K562 (cell line): ENCODE measurements at regions not wholly inside any gene's neighbourhood (a gene's known extent, or its start where the extent isn't known, plus 50 kb on each side); places are given as distances from the start of the nearest gene placed in this dataset.

Experiments
- ATAC-seq: fragments of 200-7000 bp; cut with Tn5 transposase; 3 replicates; pipeline ENCODE4 v1.9.1; 2020; ENCODE audit warnings: moderate library complexity
- BruUV-seq: library from RNA; stranded (reverse); fragments of 400-500 nt; replicated peaks from 2 replicates; lab custom pipeline; 2021; lab: Mats Ljungman, UMichigan
- CTCF ChIA-PET: fragments of 300-600 bp; formaldehyde crosslinking; extraction: SDS; loops from one replicate; lab custom pipeline; 2021; ENCODE audit warnings: low intra/inter-chr PET ratio; lab: Yijun Ruan, JAX
- POLR2A ChIA-PET: fragments of 300-600, 350-650 bp; sonication (Branson Sonifier 250); formaldehyde crosslinking; extraction: SDS; loops from one replicate; lab custom pipeline; 2021; ENCODE audit warnings: antibody characterized with exemption, inconsistent platforms; lab: Yijun Ruan, JAX
- DNase-seq, 4 experiments: peaks; one replicate each; pipeline versions ENCODE4 v3.0.0 to v3.0.0-alpha.2; 2011 to 2018; ENCODE audit warnings: low spot score in 3 of 4, mixed read lengths in 3 of 4; ENCODE audit errors: extremely low read depth in 1 of 4
- FAIRE-seq: peaks from 2 replicates; lab custom pipeline; 2011; peaks lifted over from hg19 to GRCh38; lab: Jason Lieb, UNC
- H2AFZ ChIP-seq: 2 replicates; pipeline ENCODE4 v1.6.0; 2011; ENCODE audit warnings: low read depth, low read length, control low read depth, inconsistent platforms
- H3K27ac ChIP-seq: fragments of 200-600 bp; 3 replicates; pipeline ENCODE4 v1.8.0; 2011; ENCODE audit warnings: low read depth, mild to moderate bottlenecking, control low read depth, inconsistent platforms, low read length, moderate library complexity, mixed read lengths; ENCODE audit errors: extremely low read depth
- H3K27me3 ChIP-seq, 2 experiments: fragments of 300-600 bp in 1 of 2; 2 replicates in 1 of 2; 3 replicates in 1 of 2; pipeline versions ENCODE4 v1.6.0 to v1.8.0; 2011; ENCODE audit warnings: inconsistent platforms in 2 of 2, low read length in 2 of 2, mild to moderate bottlenecking in 1 of 2, mixed read lengths in 1 of 2, moderate library complexity in 1 of 2; ENCODE audit not compliant: control insufficient read depth in 2 of 2, insufficient read depth in 2 of 2
- H3K36me3 ChIP-seq: fragments of 300-600 bp; 3 replicates; pipeline ENCODE4 v1.8.0; 2011; ENCODE audit warnings: mild to moderate bottlenecking, low read length, inconsistent platforms; ENCODE audit not compliant: control insufficient read depth, insufficient read depth
- H3K4me1 ChIP-seq, 2 experiments: fragments of 200-600 bp in 1 of 2; replicated peaks in 1 of 2; 2 replicates in 1 of 2; 3 replicates in 1 of 2; pipeline versions ENCODE4 v1.5.1 to v1.8.0; 2011; ENCODE audit warnings: inconsistent platforms in 2 of 2, low read length in 2 of 2, mild to moderate bottlenecking in 1 of 2, mixed read lengths in 1 of 2, moderate library complexity in 1 of 2; ENCODE audit not compliant: control insufficient read depth in 2 of 2, insufficient read depth in 2 of 2
- H3K4me2 ChIP-seq: 2 replicates; pipeline ENCODE4 v1.6.1; 2011; ENCODE audit warnings: low read length, control low read depth, inconsistent platforms, mixed read lengths; ENCODE audit not compliant: insufficient read depth
- H3K4me3 ChIP-seq: fragments of 200-600 bp; sonication (generic), shearing (Covaris generic); 2 replicates; pipeline ENCODE4 v1.5.1; 2016; ENCODE audit warnings: control low read depth, inconsistent platforms
- H3K79me2 ChIP-seq: fragments of 200-600 bp; 3 replicates; pipeline ENCODE4 v1.8.0; 2011; ENCODE audit warnings: low read length, inconsistent platforms; ENCODE audit not compliant: control insufficient read depth, insufficient read depth
- H3K9ac ChIP-seq, 2 experiments: 2 replicates each; pipeline versions ENCODE4 v1.6.0 to v1.6.1; 2011; ENCODE audit warnings: low read depth in 2 of 2, low read length in 2 of 2, control low read depth in 1 of 2, inconsistent platforms in 1 of 2, mild to moderate bottlenecking in 1 of 2, mixed read lengths in 1 of 2; ENCODE audit not compliant: insufficient read depth in 1 of 2
- H3K9me1 ChIP-seq: one replicate; pipeline ENCODE4 v1.6.0; 2011; ENCODE audit warnings: inconsistent platforms, mild to moderate bottlenecking, low read length, moderate library complexity; ENCODE audit not compliant: control insufficient read depth, insufficient read depth
- H3K9me3 ChIP-seq: replicated peaks from 2 replicates; pipeline ENCODE4 v1.5.1; 2011; ENCODE audit warnings: low read depth, low read length, inconsistent platforms; ENCODE audit not compliant: control insufficient read depth, insufficient read depth
- H4K20me1 ChIP-seq: replicated peaks from 2 replicates; pipeline ENCODE4 v1.6.1; 2011; ENCODE audit warnings: low read length, inconsistent platforms, mixed read lengths; ENCODE audit not compliant: control insufficient read depth, insufficient read depth
- POLR3A ChIP-seq: IDR thresholded peaks from 2 replicates; pipeline ENCODE4 v1.6.1; 2011; ENCODE audit warnings: borderline replicate concordance, mild to moderate bottlenecking, moderate library complexity; ENCODE audit not compliant: insufficient read length, insufficient read depth; ENCODE audit errors: extremely low read depth
- PPARD ChIP-seq: fragments of 250-450 bp; sonication (Bioruptor Pico); IDR thresholded peaks from 2 replicates; pipeline ENCODE4 v1.8.0; 2022; ENCODE audit warnings: inconsistent platforms, mild to moderate bottlenecking, moderate library complexity
- RFX7 ChIP-seq: fragments of 250-450 bp; sonication (Bioruptor Pico); IDR thresholded peaks from 2 replicates; pipeline ENCODE4 v1.5.1; 2021; ENCODE audit warnings: mild to moderate bottlenecking
- SLC30A9 ChIP-seq: fragments of 250-450 bp; sonication (Bioruptor Pico); IDR thresholded peaks from 2 replicates; pipeline ENCODE4 v1.8.0; 2022; ENCODE audit warnings: mild to moderate bottlenecking, moderate library complexity
- ZNF311 ChIP-seq: fragments of 250-450 bp; sonication (Bioruptor Pico); IDR thresholded peaks from 2 replicates; pipeline ENCODE4 v1.4.0; 2020; ENCODE audit warnings: mild to moderate bottlenecking, moderate library complexity
- WGBS: fragments of 100-300 bp; shearing (Covaris generic); methylation state at CpG from one replicate; pipeline ENCODE4 v1.1.6; 2016; ENCODE audit warnings: low coverage, mixed read lengths; ENCODE audit not compliant: insufficient coverage; ENCODE audit errors: missing lambda C conversion rate; 5-methylcytosine and 5-hydroxymethylcytosine counted together
- in situ Hi-C: fragments of 300-500 bp; cut with MboI; formaldehyde crosslinking; loops from 4 replicates; pipeline ENCODE4 v1.15.0; 2018; ENCODE audit warnings: inconsistent platforms, mixed read lengths
- intact Hi-C: fragments of 100-400 bp; cut with micrococcal nuclease; formaldehyde crosslinking; loops from 2 replicates; pipeline ENCODE4 v1.14.2; 2022

DNA sequence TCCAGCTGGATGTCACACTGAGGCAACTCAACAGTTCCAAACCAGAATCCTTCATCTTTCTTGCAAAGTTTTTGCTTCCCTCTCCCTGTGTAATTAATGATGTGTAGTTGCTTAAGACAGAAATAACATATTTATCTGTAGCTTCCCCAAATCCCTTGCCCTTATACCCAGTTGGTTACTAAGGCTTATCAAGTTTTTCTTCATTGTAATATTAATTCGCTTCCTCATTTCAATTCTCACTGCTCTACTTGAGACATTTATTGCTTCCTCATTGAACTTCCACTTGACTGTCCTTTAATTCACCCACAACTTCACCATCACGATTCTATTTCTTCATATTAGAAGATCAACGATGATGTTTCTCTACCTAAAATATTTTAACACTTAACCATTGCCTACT is 386.6 kb upstream of the CPEB2 start (continued):
- TF ChIP-seq POLR3A (no peak), RFX7 (no peak), ZNF311 (no peak)

DNA sequence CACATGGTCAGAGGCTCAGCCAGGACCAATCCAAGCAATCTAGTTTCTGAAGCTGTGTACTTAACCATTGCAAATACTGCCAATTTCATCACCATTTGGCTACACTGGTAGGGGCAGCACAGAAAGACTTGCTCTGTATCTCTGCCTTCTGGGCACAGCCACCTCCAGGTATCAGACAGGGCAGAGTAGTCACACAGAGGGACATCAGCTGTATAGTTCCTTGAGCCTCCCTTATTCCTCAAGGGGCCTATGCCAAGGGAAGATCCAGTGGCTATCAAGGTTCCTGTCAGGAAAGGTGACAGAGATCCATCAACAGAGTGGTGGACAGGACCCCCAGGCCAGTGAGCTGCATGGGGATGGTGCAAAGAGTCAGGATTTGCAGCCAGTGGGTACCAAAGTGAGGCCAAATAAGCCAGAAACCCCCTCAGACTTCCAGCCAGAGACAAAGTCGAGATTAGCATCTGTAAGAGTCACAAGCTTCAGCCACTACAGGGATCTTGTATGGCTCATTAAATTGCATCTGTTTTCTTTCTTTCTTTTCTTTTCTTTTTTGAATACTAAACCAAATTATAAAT is 381.6 kb upstream of the CPEB2 start:
- no peak overlapping the region for H3K27ac ChIP-seq
- no peaks in the 10 kb centered on the region for H3K27me3 ChIP-seq
- BruUV-seq: no TSS peak
- FAIRE-seq (no peak), DNase-seq (no peak), ATAC-seq (no peak)
- ChIA-PET POLR2A (no interaction called here), CTCF (no interaction called here)
- H3K4me2 ChIP-seq: no peak overlapping the region
- H3K4me1 ChIP-seq: no peaks in the 10 kb centered on the region
- 0 out of 2 replicates have a peak, but pooled peaks cover 2% of the 10 kb centered on the region for H3K9me3 ChIP-seq
- no peak for TF ChIP-seq PPARD (CRISPR knock-in tag)
- TF ChIP-seq SLC30A9 (CRISPR knock-in tag): no peak
- no peaks in the 10 kb centered on the region for H3K9me1 ChIP-seq
- H4K20me1 ChIP-seq: no peaks in the 10 kb centered on the region
- intact Hi-C loops (no loop called here), in situ Hi-C loops (no loop called here)
- WGBS: 0% methylated on average over 1 of the region's 1 CpG
- H2AFZ ChIP-seq: no peak overlapping the region
- no peaks in the 10 kb centered on the region for H3K79me2 ChIP-seq
- no peak overlapping the region for H3K4me3 ChIP-seq
- no peaks in the 10 kb centered on the region for H3K36me3 ChIP-seq
- H3K9ac ChIP-seq: no peak overlapping the region
